Uterus (tissue), 2 donors: ENCODE measurements at regions not wholly inside any gene's neighbourhood (a gene's known extent, or its start where the extent isn't known, plus 50 kb on each side); places are given as distances from the start of the nearest gene placed in this dataset.
"Not testable (repeated sequence)": the region's sequence is repeated elsewhere in the genome, so short reads cannot be mapped to it uniquely, and the experiment has no call there.

ENCODE experiments used
- CTCF ChIP-seq, 4 experiments: fragments of 200-600 bp in 2 of 4; fragments of 450-650 bp in 2 of 4; sonication (generic) in 2 of 4; IDR thresholded peaks; one replicate each; pipeline ENCODE4 v1.5.1; 2016 to 2019; ENCODE audit warnings: antibody characterized with exemption in 4 of 4, mild to moderate bottlenecking in 2 of 4, moderate library complexity in 1 of 4
- POLR2A ChIP-seq, 2 donors: fragments of 450-650 bp; IDR thresholded peaks; one replicate each; pipeline ENCODE4 v1.6.1; 2016; ENCODE audit warnings: antibody characterized with exemption in 2 of 2, mild to moderate bottlenecking in 1 of 2, moderate library complexity in 1 of 2

GRCh38 chr9:40223353-40223752 lies 867.9 kb downstream of the SPATA31A1 start:
- not testable (repeated sequence) for TF ChIP-seq CTCF, POLR2A (IDR thresholded peaks at IDR 0.05)
